NAMALWA (cell line): ENCODE measurements at regions not wholly inside any gene's neighbourhood (a gene's known extent, or its start where the extent isn't known, plus 50 kb on each side); places are given as distances from the start of the nearest gene placed in this dataset.

Experiments
- DNase-seq: peaks from one replicate; pipeline ENCODE4 v3.0.0-alpha.2; 2015; ENCODE audit warnings: low spot score

DNA sequence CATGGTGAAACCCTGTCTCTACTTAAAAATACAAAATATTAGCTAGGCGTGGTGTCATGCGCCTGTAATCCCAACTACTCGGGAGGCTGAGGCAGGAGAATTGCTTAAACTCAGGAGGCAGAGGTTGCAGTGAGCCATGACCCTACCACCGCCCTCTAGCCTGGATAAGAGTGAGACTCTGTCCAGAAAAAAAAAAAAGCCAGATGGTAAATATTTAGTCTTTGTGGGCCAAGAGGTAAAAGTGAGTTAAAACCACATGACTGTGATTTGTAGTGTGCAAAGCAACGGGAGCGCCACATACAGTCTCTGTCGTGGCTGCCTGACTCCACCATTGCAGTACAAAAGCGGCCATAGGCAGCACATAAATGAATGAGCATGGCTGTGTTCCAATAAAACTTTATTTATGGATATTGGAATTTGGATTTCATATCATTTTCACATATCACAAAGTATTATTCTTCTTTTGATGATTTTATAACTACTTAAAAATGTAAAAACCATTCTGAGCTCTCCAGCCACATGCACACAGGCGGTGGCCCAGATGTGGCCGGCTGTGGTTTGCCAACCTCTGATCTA lies 51.8 kb upstream of the CASZ1 start:
- DNase-seq: no peak

GRCh38 chr1:10850026-10850425 lies 53.6 kb upstream of the CASZ1 start:
- DNase-seq: no peak

DNA sequence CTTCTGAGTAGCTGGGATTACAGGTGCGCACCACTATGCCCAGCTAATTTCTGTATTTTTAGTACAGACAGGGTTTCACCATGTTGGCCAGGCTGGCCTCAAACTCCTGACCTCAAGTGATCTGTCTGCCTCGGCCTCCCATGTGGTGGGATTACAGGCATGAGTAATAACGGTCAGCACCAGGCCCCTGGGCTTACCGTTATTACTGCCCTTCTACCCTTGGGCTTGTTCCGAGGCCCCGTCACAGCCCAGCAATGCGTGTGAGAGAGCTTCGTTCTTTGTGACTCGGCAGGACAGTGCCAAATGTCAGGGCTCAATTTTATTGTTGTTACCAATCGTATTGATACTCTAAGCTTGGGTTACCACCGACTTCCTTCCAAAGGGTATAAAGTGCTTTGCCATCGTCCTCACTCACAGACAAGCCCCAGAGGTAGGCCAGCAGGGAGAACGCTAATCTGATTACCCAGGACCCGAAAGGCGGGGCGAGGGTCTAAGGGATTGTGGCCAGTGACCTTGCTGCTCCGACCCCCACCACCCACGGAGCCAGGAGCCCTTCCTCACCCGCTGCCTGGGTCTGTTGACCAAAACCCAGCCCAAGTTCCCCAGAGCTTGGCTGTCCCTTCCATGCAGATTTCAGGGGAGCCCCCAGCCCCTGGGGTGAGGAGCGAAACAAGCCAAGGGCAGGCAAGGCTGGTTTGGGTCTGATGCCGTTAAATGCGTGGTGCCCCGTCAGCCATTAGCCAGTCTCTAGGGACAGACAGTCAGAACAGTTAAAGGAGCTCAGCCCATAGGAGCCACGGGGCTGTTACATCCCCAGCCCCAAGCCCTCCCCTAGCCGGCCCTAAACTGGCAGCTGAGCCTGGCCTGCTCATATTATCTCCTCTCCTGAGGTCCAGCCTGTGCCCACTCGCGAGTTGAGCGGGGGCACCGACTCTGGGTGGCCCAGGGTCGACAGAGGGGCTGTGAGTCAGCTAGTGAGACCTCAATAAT lies 54.9 kb upstream of the CASZ1 start:
- no peak for DNase-seq

DNA sequence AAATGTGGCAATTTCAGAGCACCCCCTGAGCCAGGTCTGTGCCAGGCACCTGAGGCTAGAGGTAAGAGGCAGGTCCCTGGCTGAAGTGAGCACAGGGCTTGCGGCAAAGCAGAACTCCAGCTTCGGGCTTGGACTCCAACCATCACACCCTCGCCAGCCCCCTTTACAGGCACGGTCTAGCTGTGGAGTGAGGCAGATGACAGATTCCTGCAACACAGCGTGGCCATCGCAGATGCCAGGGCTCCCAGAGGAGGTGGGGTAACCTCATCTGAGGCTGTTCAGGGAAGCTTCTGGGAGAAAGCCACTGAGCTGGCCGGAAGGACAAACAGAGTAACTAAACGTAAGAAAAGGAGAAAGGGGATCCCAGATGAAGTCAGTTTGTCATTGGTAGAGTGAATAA lies 55.6 kb upstream of the CASZ1 start:
- no peak for DNase-seq

DNA sequence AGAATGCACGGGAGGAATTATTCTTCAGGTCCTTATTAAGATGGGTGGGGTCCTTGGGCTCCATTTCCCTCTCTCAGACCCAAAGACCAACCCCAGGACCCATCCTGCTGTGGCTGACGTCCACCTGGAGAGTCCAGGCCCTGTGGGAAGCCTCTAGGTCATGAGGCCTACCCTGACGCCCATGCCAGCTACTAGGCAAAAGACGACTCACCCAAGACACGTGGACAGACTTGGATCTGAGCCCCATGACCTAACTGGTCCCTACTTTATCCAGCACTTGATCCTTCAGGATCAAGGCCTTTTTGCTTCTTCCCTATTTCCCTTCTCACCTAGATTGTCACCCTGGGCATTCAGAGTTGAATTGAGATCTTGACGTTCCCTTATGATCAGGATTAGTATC lies 56.0 kb upstream of the CASZ1 start:
- no peak for DNase-seq

DNA sequence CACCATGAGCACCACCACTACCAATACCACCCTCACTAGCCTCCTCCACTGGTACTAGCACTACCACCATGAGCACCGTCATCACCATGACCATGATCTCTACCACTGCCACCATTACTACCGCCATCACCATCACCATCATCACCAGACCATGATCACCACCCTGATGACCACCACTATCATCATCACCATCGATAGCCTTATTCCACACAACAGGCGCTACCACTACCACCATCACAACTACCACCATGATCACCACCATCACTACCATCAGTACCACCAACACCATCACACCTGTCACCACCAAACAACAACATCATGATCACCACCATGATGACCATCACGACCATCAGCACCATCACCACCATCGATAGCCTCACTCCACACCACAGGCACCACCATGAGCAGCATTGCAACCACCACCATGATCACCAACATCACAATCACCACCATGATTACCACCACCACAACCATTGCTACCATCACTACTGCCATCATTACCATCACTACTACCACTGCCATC lies 56.6 kb upstream of the CASZ1 start:
- DNase-seq: no peak

DNA sequence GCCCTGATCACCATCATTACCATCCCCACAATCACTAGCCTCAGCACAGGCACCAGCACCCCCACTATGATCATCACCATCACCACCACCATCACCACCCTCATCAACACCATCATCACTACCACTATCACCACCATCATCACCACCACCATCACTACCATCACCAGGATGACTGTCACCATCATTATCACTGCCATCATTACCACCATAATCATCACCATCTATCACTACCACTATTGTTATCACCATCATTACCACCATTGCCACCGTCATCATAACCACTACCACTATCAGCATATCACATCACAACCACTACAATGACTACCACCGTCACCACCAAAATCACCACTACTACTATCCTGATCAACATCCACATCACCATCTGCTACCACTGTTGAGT lies 57.3 kb upstream of the CASZ1 start:
- no peak for DNase-seq

- DNase-seq: no peak
These were observed 58.5 kb upstream of the CASZ1 start for GRCh38 chr1:10854856-10855459.

GRCh38 chr1:10856176-10856683 lies 59.8 kb upstream of the CASZ1 start:
- no peak for DNase-seq

DNA sequence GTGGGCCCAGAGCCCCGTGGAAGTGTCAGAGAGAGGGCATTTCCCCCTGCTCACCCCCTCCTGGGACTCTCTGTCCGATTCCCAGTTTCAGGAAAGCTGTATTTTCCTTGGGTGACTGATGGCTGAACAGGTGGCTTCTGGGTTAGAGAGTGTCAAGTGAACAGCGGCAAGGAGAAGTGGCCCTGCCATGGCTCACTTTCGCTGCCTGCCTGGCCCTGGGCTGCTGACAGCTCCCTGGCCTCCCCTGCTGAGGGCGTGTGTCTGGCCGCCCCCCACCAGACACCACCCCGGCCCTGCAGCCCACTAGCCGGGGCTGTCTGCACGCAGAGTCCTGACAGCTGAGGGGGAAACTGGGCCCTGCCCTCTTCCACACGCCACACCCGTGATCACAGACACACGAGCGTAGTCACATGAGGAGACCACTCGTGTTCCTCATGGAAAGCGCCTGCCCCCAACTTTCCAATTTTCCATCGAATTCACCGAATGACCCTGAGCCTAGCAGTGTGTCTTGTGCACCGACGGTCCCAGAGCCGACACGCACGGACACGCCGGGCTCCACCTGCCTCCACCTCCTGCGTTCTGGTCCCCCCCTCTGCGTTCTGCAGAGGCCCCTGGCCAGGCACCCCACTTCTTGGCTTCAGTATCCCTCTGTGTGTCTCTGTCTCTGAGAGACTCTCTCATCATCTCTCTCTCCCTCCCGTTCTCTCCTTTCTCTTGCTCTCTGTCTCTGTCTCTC lies 60.6 kb upstream of the CASZ1 start:
- DNase-seq: no peak

GRCh38 chr1:10857687-10858086 lies 61.2 kb upstream of the CASZ1 start:
- no peak for DNase-seq

DNA sequence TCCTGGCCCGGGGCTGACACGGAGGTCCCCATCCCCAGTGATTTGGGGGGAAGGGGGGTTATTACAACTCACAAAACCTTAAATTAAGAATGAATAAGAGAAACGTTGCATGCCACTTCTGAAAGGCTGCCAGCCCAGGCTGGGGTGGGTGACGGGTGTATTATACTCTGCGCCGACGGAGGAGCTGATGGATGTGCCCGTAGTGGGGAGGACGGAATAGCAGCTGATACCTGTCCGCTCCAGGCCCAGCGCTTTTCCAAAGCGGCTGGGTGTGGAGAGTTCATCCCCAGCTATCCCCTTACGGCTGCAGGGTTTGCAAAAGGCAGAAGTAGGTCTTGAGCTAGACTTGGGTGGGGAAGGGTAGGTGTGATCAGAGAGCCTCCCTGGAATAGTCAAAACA lies 63.8 kb upstream of the CASZ1 start:
- DNase-seq: no peak

DNA sequence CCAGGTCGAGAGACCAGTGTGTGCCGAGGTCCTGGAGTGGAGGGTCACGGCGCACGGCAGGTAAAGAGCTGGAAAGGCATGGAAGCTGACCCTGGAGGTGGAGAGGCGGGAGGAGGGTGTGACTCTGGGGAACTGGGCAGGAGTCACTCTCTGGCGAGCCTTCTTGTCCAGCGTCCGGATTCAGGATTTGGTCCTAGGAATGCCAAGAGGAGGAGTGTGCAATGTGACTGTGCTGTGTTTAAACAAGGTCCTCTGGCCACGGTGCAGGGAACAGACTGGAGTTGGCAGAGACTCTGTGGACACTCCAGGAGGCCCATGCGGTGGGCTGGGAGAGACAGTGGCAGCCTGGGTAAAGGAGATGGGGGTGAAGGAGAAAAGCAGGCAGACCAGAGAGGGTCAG lies 64.2 kb upstream of the CASZ1 start:
- DNase-seq: no peak

- DNase-seq: no peak
These were observed 65.4 kb upstream of the CASZ1 start for GRCh38 chr1:10861822-10862221.

DNA sequence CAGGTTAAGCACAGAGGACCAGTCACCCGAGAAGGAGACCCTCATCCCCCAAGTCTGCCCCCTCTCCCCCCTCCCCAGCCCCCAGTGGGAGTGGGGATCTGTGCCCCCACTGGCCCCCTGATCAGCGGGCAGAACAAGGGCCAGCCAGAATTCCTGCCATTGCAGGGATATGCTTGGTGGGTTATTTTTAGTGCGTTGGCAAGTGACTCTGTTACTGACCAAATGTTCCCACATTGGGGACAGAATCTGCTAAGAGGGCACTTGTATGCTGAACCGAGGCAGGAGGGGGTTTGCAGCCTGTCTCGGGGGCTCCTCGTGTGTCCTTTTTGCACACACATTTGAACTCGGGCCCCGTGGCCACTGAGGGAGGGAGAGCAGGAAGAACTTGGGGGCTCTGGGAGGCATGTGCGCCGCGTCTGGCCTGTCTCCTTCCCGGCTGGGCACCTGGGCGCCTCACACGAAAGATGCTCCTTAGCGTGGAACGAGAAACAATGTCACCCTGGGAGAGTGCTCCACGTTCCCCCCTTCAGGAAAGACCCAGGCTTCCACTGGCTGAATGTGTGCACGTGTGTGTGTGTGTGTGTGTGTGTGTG lies 66.4 kb upstream of the CASZ1 start:
- no peak for DNase-seq

DNA sequence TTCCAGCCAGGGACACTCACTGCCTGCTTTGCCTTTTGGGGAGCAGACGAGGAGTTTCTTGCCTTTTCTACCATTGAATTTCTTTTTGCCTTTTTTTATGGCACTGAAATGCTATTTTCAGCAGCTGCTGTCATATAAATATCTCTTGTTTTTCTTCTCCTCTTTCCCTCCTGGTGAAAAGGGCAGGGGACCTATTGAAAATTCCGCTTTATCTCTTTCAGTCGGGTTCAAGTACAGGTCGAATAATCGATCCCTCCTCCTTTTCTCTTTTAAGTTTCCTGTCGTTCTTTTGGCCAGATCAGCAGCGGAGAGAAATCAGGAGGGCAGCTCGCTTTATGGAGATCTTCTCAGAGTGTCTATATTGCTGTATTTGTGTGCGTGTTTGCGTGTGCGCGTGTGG lies 67.4 kb upstream of the CASZ1 start:
- no peak for DNase-seq

DNA sequence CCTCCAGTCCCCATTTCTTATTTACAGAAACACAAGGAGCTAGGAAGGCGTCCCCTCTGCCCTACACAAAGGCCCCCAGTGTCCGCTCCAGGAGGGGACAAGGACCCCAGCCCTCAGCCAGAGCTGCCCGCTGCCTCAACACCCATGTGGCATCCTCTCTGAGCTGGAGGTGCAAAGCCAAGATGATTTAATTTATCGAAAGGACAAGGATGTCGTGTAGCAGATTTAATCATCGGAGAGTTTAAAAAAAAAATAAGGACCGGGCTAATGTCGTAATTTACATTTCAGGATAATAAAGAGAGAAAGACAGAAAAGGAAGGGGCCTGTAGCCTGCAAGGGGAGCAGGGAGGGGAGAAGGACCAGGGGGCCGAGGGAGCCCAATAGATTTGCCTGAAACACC lies 68.3 kb upstream of the CASZ1 start:
- DNase-seq: no peak

DNA sequence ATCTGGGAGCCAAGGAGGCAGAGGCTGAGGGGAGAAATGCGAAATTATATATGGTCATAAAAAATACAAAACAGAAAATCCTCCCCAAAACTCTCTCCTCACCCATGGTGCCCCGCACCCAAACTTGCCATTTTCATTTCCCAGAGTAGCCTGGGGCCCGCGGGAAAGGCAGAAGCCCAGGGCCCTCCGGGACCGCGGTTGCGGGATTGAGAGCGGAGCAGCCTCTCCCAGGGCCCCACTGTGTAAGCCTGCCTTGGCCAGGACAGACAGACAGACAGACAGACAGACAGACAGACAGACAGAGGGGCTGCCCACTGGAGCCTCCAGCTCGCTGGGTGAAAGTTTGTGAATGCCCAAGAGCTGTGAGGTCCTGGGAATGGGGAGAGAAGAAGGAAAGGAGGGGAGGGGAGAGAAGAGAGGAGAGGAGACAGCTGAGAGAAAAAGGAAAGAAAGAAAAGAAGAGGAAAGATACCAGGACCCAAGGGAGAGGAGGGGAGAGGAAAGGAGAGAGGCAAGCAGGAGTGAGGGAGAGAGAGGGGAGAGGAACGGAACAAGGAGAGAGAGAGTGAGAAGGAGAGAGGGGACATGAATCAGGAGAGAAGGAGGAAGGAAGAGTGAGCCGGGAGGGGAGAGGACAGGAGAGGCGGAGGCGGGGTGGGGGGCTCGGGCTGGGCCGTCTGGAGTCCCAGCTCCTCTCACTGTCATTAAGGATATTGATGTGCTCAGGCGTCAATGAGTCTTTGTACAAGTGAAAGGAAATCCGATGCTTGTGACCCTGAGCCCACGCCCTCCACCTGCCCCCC lies 69.3 kb upstream of the CASZ1 start:
- no peak for DNase-seq

- DNase-seq: no peak
These were observed 70.1 kb upstream of the CASZ1 start for GRCh38 chr1:10866321-10867093.

- DNase-seq: peak; percentile 74
These were observed 70.8 kb upstream of the CASZ1 start for GRCh38 chr1:10867138-10867721.
